Thyroid gland (tissue), 4 donors: ENCODE measurements at regions not wholly inside any gene's neighbourhood (a gene's known extent, or its start where the extent isn't known, plus 50 kb on each side); places are given as distances from the start of the nearest gene placed in this dataset.

Source experiments
- DNase-seq, 2 donors: peaks; one replicate each; pipeline ENCODE4 v3.0.0-alpha.2; 2019
- H3K27ac ChIP-seq, 3 donors: fragments of 200-600 bp; sonication (generic); 1 replicate in 2 of 3; 2 replicates in 1 of 3; pipeline ENCODE4 v1.5.1; 2016 to 2019; ENCODE audit warnings: mild to moderate bottlenecking in 1 of 3, moderate library complexity in 1 of 3
- H3K27me3 ChIP-seq: fragments of 200-600 bp; sonication (generic); one replicate; pipeline ENCODE4 v1.5.1; 2019
- H3K36me3 ChIP-seq, 2 donors: fragments of 200-600 bp; sonication (generic); one replicate each; pipeline ENCODE4 v1.5.1; 2016 to 2019
- H3K4me1 ChIP-seq, 2 donors: fragments of 200-600 bp; sonication (generic); one replicate each; pipeline ENCODE4 v1.5.1; 2017 to 2019
- H3K4me3 ChIP-seq, 3 donors: fragments of 200-600 bp; sonication (generic); replicated peaks in 1 of 3; 1 replicate in 2 of 3; 2 replicates in 1 of 3; pipeline ENCODE4 v1.5.1; 2016; ENCODE audit warnings: mild to moderate bottlenecking in 1 of 3
- H3K9me3 ChIP-seq: fragments of 200-600 bp; sonication (generic); one replicate; pipeline ENCODE4 v1.5.1; 2017
- CTCF ChIP-seq, 6 experiments: fragments of 200-600 bp in 3 of 6; fragments of 450-650 bp in 3 of 6; sonication (generic) in 3 of 6; IDR thresholded peaks; one replicate each; pipeline ENCODE4 v1.5.1; 2016 to 2019; ENCODE audit warnings: antibody characterized with exemption in 6 of 6, mild to moderate bottlenecking in 2 of 6, inconsistent platforms in 1 of 6, moderate library complexity in 1 of 6
- POLR2A ChIP-seq, 2 donors: fragments of 450-650 bp; IDR thresholded peaks; one replicate each; pipeline ENCODE4 v1.6.1; 2017; ENCODE audit warnings: antibody characterized with exemption in 2 of 2, mild to moderate bottlenecking in 2 of 2, moderate library complexity in 1 of 2
- WGBS, 2 donors: methylation state at CpG; one replicate each; pipeline ENCODE4 v1.1.5; 2017; 5-methylcytosine and 5-hydroxymethylcytosine counted together
- intact Hi-C: fragments of 100-400 bp; cut with DNase I; formaldehyde crosslinking; loops from one replicate; pipeline ENCODE4 v1.15.1; 2023

DNA sequence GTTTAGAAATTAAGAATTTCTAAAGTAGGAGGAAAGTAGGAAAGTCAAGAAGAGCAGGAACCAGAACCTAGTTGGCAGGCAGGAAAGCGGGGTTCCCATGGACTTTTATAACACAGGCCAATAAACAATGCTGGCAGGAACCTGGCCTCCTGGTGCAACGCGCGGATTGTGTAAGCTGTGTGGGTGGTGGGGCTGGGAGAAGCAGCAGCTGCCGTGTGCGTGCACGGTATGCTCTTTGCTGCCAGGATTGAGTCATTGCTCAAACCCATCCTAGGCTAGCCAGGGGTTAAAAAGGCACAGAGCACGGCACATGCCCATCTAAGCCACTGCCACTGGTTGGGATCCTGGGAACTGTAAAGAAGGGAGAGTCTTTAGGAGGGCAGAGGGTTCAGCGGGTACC, 209.9 kb upstream of the RGMA start:
- 84 to 89% methylated on average over 9 of the region's 9 CpGs for WGBS, 2 donors
- H3K27ac ChIP-seq: no peak overlapping the region
- no peaks in the 10 kb centered on the region for H3K4me1 ChIP-seq
- DNase-seq: no peak
- H3K9me3 ChIP-seq: no peaks in the 10 kb centered on the region
- intact Hi-C loops: no loop called here
- no peaks in the 10 kb centered on the region for H3K36me3 ChIP-seq
- no peaks in the 10 kb centered on the region for H3K27me3 ChIP-seq
- H3K4me3 ChIP-seq: no peak overlapping the region
- TF ChIP-seq POLR2A (IDR thresholded peaks at IDR 0.05): no peak
- no peak for TF ChIP-seq CTCF (IDR thresholded peaks at IDR 0.05)

DNA sequence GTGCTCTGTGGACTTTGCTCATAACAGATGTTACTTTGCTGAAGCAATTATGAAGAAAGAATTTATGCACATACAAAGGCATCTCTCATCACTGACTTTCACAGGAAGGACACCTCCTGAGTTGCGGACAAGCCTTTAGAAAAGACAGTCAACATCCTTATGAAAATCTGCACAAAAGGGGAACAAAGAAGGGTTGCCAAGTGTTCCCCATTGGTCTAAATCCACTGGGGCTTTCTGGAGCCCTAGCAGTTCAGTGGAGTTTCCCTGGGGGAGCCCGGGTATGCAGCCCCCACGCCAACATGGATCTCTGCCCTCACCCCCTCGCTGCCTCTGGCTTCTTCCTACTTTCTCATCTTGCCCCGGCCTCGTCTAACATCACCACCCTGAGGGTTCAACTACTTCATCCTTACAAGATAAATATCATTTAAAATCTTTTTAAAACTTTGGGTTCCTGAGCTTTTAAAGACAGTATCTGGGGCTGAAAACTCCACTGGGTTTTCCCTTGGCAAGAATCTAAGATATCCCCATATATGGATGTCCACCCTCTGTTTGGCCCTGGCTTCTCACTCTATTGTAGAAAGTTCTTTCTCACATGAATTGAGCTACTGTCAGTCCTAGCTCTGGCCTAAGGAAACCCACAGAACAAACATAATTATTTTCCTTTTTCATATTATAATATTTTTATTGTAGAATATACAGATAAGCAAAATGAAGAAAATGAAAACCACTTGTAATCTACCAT, 207.9 kb upstream of the RGMA start:
- intact Hi-C loops: no loop called here
- TF ChIP-seq CTCF (IDR thresholded peaks at IDR 0.05) (no peak), POLR2A (IDR thresholded peaks at IDR 0.05) (no peak)
- no peaks in the 10 kb centered on the region for H3K27me3 ChIP-seq
- H3K4me1 ChIP-seq: no peaks in the 10 kb centered on the region
- WGBS, 2 donors: 57 to 58% methylated on average over 6 of the region's 6 CpGs
- no peak for DNase-seq
- no peaks in the 10 kb centered on the region for H3K9me3 ChIP-seq
- no peaks in the 10 kb centered on the region for H3K36me3 ChIP-seq
- no peak overlapping the region for H3K27ac ChIP-seq
- no peak overlapping the region for H3K4me3 ChIP-seq

- DNase-seq: no peak
- H3K36me3 ChIP-seq: no peaks in the 10 kb centered on the region
- TF ChIP-seq POLR2A (IDR thresholded peaks at IDR 0.05) (no peak), CTCF (IDR thresholded peaks at IDR 0.05) (no peak)
- intact Hi-C loops: no loop called here
- no peaks in the 10 kb centered on the region for H3K4me1 ChIP-seq
- H3K27ac ChIP-seq: no peak overlapping the region
- no peaks in the 10 kb centered on the region for H3K27me3 ChIP-seq
- 82 to 89% methylated on average over 1 of the region's 1 CpG for WGBS, 2 donors
- no peak overlapping the region for H3K4me3 ChIP-seq
- H3K9me3 ChIP-seq: no peaks in the 10 kb centered on the region
Observed at GRCh38 chr15:93294896-93295295, 205.9 kb upstream of the RGMA start.

GRCh38 chr15:93294066-93294465, 205.1 kb upstream of the RGMA start:
- H3K4me3 ChIP-seq: no peak overlapping the region
- no peaks in the 10 kb centered on the region for H3K9me3 ChIP-seq
- intact Hi-C loops: no loop called here
- no peaks in the 10 kb centered on the region for H3K36me3 ChIP-seq
- WGBS, 2 donors: 86 to 90% methylated on average over 1 of the region's 1 CpG
- no peak for DNase-seq
- H3K27me3 ChIP-seq: no peaks in the 10 kb centered on the region
- H3K4me1 ChIP-seq: no peaks in the 10 kb centered on the region
- TF ChIP-seq POLR2A (IDR thresholded peaks at IDR 0.05) (no peak), CTCF (IDR thresholded peaks at IDR 0.05) (no peak)
- H3K27ac ChIP-seq: no peak overlapping the region

- TF ChIP-seq POLR2A (IDR thresholded peaks at IDR 0.05) (no peak), CTCF (IDR thresholded peaks at IDR 0.05) (no peak)
- Histone ChIP-seq H3K36me3 (no peaks in the 10 kb centered on the region), H3K4me1 (no peaks in the 10 kb centered on the region), H3K27ac (no peak overlapping the region), H3K9me3 (no peaks in the 10 kb centered on the region), H3K4me3 (no peak overlapping the region), H3K27me3 (no peaks in the 10 kb centered on the region)
- DNase-seq: no peak
- intact Hi-C loops: no loop called here
- WGBS, 2 donors: 91 to 94% methylated on average over 5 of the region's 5 CpGs
Observed at GRCh38 chr15:93291380-93291779, 202.4 kb upstream of the RGMA start.
